Gastroesophageal sphincter (tissue), 4 donors: ENCODE measurements at regions not wholly inside any gene's neighbourhood (a gene's known extent, or its start where the extent isn't known, plus 50 kb on each side); places are given as distances from the start of the nearest gene placed in this dataset.
"Not testable (repeated sequence)": the region's sequence is repeated elsewhere in the genome, so short reads cannot be mapped to it uniquely, and the experiment has no call there.

Source experiments
- ATAC-seq: fragments of 150-250 bp; one replicate; pipeline ENCODE4 v1.9.1; 2016; ENCODE audit warnings: mild to moderate bottlenecking, moderate library complexity
- H3K27ac ChIP-seq, 4 donors: fragments of 200-600 bp; sonication (generic) in 3 of 4; 1 replicate in 3 of 4; 2 replicates in 1 of 4; pipeline ENCODE4 v1.5.1; 2016 to 2019
- H3K27me3 ChIP-seq: fragments of 200-600 bp; sonication (generic); one replicate; pipeline ENCODE4 v1.5.1; 2019
- H3K36me3 ChIP-seq, 2 donors: fragments of 200-600 bp; sonication (generic); one replicate each; pipeline ENCODE4 v1.5.1; 2019; ENCODE audit warnings: control low read depth in 1 of 2
- H3K4me1 ChIP-seq, 3 donors: fragments of 200-600 bp; sonication (generic); 1 replicate in 2 of 3; 2 replicates in 1 of 3; pipeline ENCODE4 v1.5.1; 2016 to 2019; ENCODE audit warnings: control low read depth in 2 of 3
- H3K4me3 ChIP-seq, 2 donors: fragments of 200-600 bp; sonication (generic); one replicate each; pipeline ENCODE4 v1.5.1; 2019; ENCODE audit warnings: mild to moderate bottlenecking in 1 of 2, moderate library complexity in 1 of 2
- H3K9me3 ChIP-seq, 3 donors: fragments of 200-600 bp; sonication (generic); one replicate each; pipeline ENCODE4 v1.5.1; 2017 to 2019; ENCODE audit warnings: control low read depth in 2 of 3
- CTCF ChIP-seq, 4 experiments: fragments of 200-600 bp in 2 of 4; fragments of 450-650 bp in 2 of 4; sonication (generic) in 1 of 4; IDR thresholded peaks; one replicate each; pipeline ENCODE4 v1.5.1; 2017 to 2019; ENCODE audit warnings: antibody characterized with exemption in 4 of 4, mild to moderate bottlenecking in 2 of 4, moderate library complexity in 2 of 4
- EP300 ChIP-seq: sonication (generic); formaldehyde crosslinking; IDR thresholded peaks from one replicate; pipeline ENCODE4 v1.6.1; 2017; ENCODE audit warnings: antibody characterized with exemption, mild to moderate bottlenecking
- POLR2A ChIP-seq, 2 donors: fragments of 450-650 bp; IDR thresholded peaks; one replicate each; pipeline ENCODE4 v1.6.1; 2017; ENCODE audit warnings: antibody characterized with exemption in 2 of 2, mild to moderate bottlenecking in 2 of 2, moderate library complexity in 1 of 2
- POLR2AphosphoS5 ChIP-seq: sonication (generic); formaldehyde crosslinking; IDR thresholded peaks from one replicate; pipeline ENCODE4 v1.6.1; 2017; ENCODE audit warnings: antibody characterized with exemption
- WGBS, 2 donors: methylation state at CpG; one replicate each; pipeline ENCODE4 v1.1.5; 2018; ENCODE audit warnings: low coverage in 1 of 2; 5-methylcytosine and 5-hydroxymethylcytosine counted together

GRCh38 chr12:127130506-127131124 is 1136.4 kb upstream of the TMEM132C start:
- Histone ChIP-seq H3K36me3 (no peaks in the 10 kb centered on the region), H3K9me3 (no peaks in the 10 kb centered on the region), H3K27ac (no peak overlapping the region), H3K27me3 (peaks cover 29% of the 10 kb centered on the region), H3K4me1 (peaks cover 0 to 6% (median 0%) of the 10 kb centered on the region in 3 donors), H3K4me3 (no peak overlapping the region)
- ATAC-seq, result no peak
- WGBS, 2 donors, result 73 to 93% methylated on average over 3 to 7 of the region's 11 CpGs
- TF ChIP-seq CTCF (IDR thresholded peaks at IDR 0.05) (no peak), POLR2AphosphoS5 (no peak), EP300 (no peak), POLR2A (IDR thresholded peaks at IDR 0.05) (no peak)

- H3K4me3 ChIP-seq, result no peak overlapping the region
- no peak for TF ChIP-seq EP300
- no peak for TF ChIP-seq POLR2A (IDR thresholded peaks at IDR 0.05)
- peak in 1 of 4 experiments; percentile 26 for TF ChIP-seq CTCF (IDR thresholded peaks at IDR 0.05)
- no peak for TF ChIP-seq POLR2AphosphoS5
- no peaks in the 10 kb centered on the region for H3K36me3 ChIP-seq
- H3K4me1 ChIP-seq, result peaks cover 0 to 6% (median 0%) of the 10 kb centered on the region in 3 donors
- H3K27me3 ChIP-seq, result peaks cover 8% of the 10 kb centered on the region
- H3K9me3 ChIP-seq, result peaks cover 0 to 6% (median 0%) of the 10 kb centered on the region in 3 donors
- no peak for ATAC-seq
- no peak overlapping the region for H3K27ac ChIP-seq
- WGBS, 2 donors, result 48 to 58% methylated on average over 6 of the region's 11 CpGs
Measured at GRCh38 chr12:127133675-127134335, 1133.2 kb upstream of the TMEM132C start.

GRCh38 chr12:127140864-127141484 is 1126.0 kb upstream of the TMEM132C start:
- not testable (repeated sequence) for H3K27me3 ChIP-seq, H3K4me1 ChIP-seq, H3K36me3 ChIP-seq, H3K4me3 ChIP-seq, ATAC-seq, H3K27ac ChIP-seq
- peaks cover 0 to 25% (median 0%) of the 10 kb centered on the region in 3 donors for H3K9me3 ChIP-seq
- WGBS, 2 donors, result 98 to 100% methylated on average over 1 to 3 of the region's 3 CpGs

- H3K27ac ChIP-seq, result no peak overlapping the region
- ATAC-seq, result no peak
- peaks cover 0 to 15% (median 0%) of the 10 kb centered on the region in 3 donors for H3K4me1 ChIP-seq
- no peak overlapping the region for H3K4me3 ChIP-seq
- peaks cover 0 to 25% (median 0%) of the 10 kb centered on the region in 3 donors for H3K9me3 ChIP-seq
- no CpG with 5 or more reads among the region's 6 CpGs for WGBS, 2 donors
- H3K27me3 ChIP-seq, result no peaks in the 10 kb centered on the region
- no peaks in the 10 kb centered on the region for H3K36me3 ChIP-seq
- TF ChIP-seq EP300 (no peak), POLR2AphosphoS5 (no peak), CTCF (IDR thresholded peaks at IDR 0.05) (no peak)
Measured at GRCh38 chr12:127143020-127143419, 1124.0 kb upstream of the TMEM132C start.

GRCh38 chr12:127144770-127145169 is 1122.2 kb upstream of the TMEM132C start:
- H3K27me3 ChIP-seq, result no peaks in the 10 kb centered on the region
- 86 to 87% methylated on average over 5 of the region's 5 CpGs for WGBS, 2 donors
- ATAC-seq, result no peak

More at GRCh38 chr12:127144770-127145169, 1122.2 kb upstream of the TMEM132C start:
- Histone ChIP-seq H3K9me3 (peaks cover 0 to 15% (median 0%) of the 10 kb centered on the region in 3 donors), H3K4me1 (peaks cover 0 to 15% (median 0%) of the 10 kb centered on the region in 3 donors), H3K4me3 (no peak overlapping the region), H3K27ac (no peak overlapping the region), H3K36me3 (no peaks in the 10 kb centered on the region)
- TF ChIP-seq EP300 (no peak), CTCF (IDR thresholded peaks at IDR 0.05) (no peak), POLR2A (IDR thresholded peaks at IDR 0.05) (no peak), POLR2AphosphoS5 (no peak)
